Thyroid gland (tissue), 4 donors: ENCODE measurements at regions not wholly inside any gene's neighbourhood (a gene's known extent, or its start where the extent isn't known, plus 50 kb on each side); places are given as distances from the start of the nearest gene placed in this dataset.

ENCODE experiments used
- DNase-seq, 2 donors: peaks; one replicate each; pipeline ENCODE4 v3.0.0-alpha.2; 2019
- H3K27ac ChIP-seq, 3 donors: fragments of 200-600 bp; sonication (generic); 1 replicate in 2 of 3; 2 replicates in 1 of 3; pipeline ENCODE4 v1.5.1; 2016 to 2019; ENCODE audit warnings: mild to moderate bottlenecking in 1 of 3, moderate library complexity in 1 of 3
- H3K27me3 ChIP-seq: fragments of 200-600 bp; sonication (generic); one replicate; pipeline ENCODE4 v1.5.1; 2019
- H3K36me3 ChIP-seq, 2 donors: fragments of 200-600 bp; sonication (generic); one replicate each; pipeline ENCODE4 v1.5.1; 2016 to 2019
- H3K4me1 ChIP-seq, 2 donors: fragments of 200-600 bp; sonication (generic); one replicate each; pipeline ENCODE4 v1.5.1; 2017 to 2019
- H3K4me3 ChIP-seq, 3 donors: fragments of 200-600 bp; sonication (generic); replicated peaks in 1 of 3; 1 replicate in 2 of 3; 2 replicates in 1 of 3; pipeline ENCODE4 v1.5.1; 2016; ENCODE audit warnings: mild to moderate bottlenecking in 1 of 3
- H3K9me3 ChIP-seq: fragments of 200-600 bp; sonication (generic); one replicate; pipeline ENCODE4 v1.5.1; 2017
- POLR2A ChIP-seq, 2 donors: fragments of 450-650 bp; IDR thresholded peaks; one replicate each; pipeline ENCODE4 v1.6.1; 2017; ENCODE audit warnings: antibody characterized with exemption in 2 of 2, mild to moderate bottlenecking in 2 of 2, moderate library complexity in 1 of 2
- WGBS, 2 donors: methylation state at CpG; one replicate each; pipeline ENCODE4 v1.1.5; 2017; 5-methylcytosine and 5-hydroxymethylcytosine counted together
- intact Hi-C: fragments of 100-400 bp; cut with DNase I; formaldehyde crosslinking; loops from one replicate; pipeline ENCODE4 v1.15.1; 2023
- TF ChIP-seq, protein P1 (sequence below), 6 experiments: fragments of 200-600 bp in 3 of 6; fragments of 450-650 bp in 3 of 6; sonication (generic) in 3 of 6; IDR thresholded peaks; one replicate each; pipeline ENCODE4 v1.5.1; 2016 to 2019; ENCODE audit warnings: antibody characterized with exemption in 6 of 6, mild to moderate bottlenecking in 2 of 6, inconsistent platforms in 1 of 6, moderate library complexity in 1 of 6

DNA sequence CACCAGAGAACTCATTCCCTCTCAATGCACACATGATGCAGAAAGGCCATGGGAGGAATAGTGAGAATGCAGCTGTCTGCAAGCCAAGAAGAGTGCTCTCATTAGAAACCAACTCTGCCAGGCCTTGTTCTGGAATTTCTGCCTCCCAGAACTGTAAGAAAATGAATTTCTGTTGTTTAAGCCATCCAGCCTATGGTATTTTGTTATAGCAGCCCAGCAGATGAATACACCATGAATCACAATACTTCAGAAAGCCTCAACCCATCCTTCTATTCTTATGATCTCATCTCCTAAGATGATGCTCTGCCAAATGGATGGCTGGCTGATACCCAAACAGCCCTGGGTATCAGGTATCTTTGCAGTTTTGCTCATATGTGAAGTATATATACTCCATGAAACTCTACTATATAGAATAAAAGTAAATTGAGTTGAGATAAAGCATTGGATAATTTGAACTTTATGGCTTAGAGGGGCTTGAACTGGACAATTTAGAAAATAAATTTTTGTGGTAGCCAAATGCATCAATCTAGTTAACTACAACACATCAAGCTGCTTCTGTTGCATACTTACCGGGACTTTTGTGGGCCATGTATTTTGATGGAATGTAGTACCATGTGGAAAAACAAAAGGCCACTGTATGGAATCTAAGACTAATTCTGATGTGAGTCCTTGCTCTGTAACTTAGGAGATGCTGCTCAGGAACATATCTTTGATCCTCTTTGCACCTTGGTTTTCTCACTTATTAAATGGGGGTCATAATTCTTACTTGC is 245.9 kb downstream of the HS3ST1 start:
- Histone ChIP-seq H3K4me3 (no peak overlapping the region), H3K4me1 (no peaks in the 10 kb centered on the region), H3K9me3 (no peaks in the 10 kb centered on the region), H3K36me3 (no peaks in the 10 kb centered on the region), H3K27ac (no peak overlapping the region), H3K27me3 (no peaks in the 10 kb centered on the region)
- TF ChIP-seq, protein P1, sequence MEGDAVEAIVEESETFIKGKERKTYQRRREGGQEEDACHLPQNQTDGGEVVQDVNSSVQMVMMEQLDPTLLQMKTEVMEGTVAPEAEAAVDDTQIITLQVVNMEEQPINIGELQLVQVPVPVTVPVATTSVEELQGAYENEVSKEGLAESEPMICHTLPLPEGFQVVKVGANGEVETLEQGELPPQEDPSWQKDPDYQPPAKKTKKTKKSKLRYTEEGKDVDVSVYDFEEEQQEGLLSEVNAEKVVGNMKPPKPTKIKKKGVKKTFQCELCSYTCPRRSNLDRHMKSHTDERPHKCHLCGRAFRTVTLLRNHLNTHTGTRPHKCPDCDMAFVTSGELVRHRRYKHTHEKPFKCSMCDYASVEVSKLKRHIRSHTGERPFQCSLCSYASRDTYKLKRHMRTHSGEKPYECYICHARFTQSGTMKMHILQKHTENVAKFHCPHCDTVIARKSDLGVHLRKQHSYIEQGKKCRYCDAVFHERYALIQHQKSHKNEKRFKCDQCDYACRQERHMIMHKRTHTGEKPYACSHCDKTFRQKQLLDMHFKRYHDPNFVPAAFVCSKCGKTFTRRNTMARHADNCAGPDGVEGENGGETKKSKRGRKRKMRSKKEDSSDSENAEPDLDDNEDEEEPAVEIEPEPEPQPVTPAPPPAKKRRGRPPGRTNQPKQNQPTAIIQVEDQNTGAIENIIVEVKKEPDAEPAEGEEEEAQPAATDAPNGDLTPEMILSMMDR (IDR thresholded peaks at IDR 0.05), result no peak
- TF ChIP-seq POLR2A (IDR thresholded peaks at IDR 0.05), result no peak
- intact Hi-C loops, result no loop called here
- WGBS, 2 donors, result 93 to 95% methylated on average over 1 of the region's 1 CpG
- no peak for DNase-seq

DNA sequence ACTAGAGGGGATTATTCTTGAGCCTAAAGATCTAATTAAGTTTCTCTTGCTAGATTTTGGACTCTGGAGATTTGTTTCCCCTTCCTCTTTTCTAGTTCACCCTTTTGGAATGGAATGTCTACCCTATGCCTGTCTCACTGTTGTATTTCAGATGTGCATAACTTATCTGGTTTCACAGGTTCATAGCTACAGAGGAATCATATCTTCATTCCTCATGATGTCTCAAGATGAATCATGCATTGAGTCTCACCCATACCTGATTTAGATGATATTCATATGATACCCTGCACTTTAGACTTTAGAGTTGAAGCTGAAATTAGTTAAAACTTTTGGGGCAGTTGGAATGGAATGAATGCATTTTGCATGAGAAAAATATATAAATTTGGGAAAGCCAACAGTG is 246.7 kb downstream of the HS3ST1 start:
- TF ChIP-seq, protein P1 (IDR thresholded peaks at IDR 0.05), result no peak
- TF ChIP-seq POLR2A (IDR thresholded peaks at IDR 0.05), result no peak
- no peak for DNase-seq
- intact Hi-C loops, result no loop called here

DNA sequence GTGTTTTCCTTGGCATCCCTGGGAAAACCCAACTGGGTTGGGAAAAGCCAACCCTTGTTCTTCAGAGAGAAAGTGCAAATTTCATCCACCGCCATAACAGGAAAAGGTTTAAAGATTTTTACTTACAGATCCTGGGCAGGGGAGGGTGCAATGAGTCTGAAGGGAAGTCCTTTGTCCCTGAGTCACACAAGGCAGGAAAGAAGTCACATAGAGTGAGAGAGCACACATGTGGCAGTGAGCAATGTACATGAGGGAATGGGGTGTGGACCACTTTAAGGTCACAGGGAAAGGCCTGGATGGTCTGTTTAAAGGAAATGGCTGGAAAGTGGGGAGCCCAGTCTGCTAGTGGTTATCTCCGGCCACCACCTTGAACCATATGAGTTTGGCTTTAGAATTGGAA is 248.9 kb downstream of the HS3ST1 start:
- Histone ChIP-seq H3K4me1 (no peaks in the 10 kb centered on the region), H3K27me3 (no peaks in the 10 kb centered on the region), H3K36me3 (no peaks in the 10 kb centered on the region), H3K9me3 (no peaks in the 10 kb centered on the region), H3K27ac (no peak overlapping the region), H3K4me3 (no peak overlapping the region)
- intact Hi-C loops, result no loop called here
- no peak for DNase-seq
- 89 to 98% methylated on average over 2 of the region's 2 CpGs for WGBS, 2 donors
- TF ChIP-seq, protein P1 (IDR thresholded peaks at IDR 0.05), result no peak

More for the DNA sequence above, 246.7 kb downstream of the HS3ST1 start:
- Histone ChIP-seq H3K27me3 (no peaks in the 10 kb centered on the region), H3K4me3 (no peak overlapping the region), H3K36me3 (no peaks in the 10 kb centered on the region), H3K27ac (no peak overlapping the region), H3K9me3 (no peaks in the 10 kb centered on the region), H3K4me1 (no peaks in the 10 kb centered on the region)

DNA sequence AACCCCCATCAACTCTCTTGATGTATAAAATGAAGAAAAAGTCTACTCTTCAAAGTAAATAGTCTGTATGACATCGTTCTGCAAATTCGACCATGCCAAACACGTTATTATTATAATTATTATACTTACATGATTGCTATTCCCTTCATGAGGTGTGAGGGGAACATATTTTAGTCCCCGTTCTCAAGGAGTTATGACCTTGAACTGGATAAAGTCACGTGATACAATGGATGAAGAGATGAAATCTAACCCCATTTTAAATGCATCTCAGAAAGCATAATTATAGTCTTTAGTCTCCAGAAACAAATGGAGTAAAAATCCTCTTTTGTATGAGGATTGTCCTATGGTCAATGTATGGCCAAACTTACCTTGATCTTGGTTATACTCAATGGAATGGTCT is 250.3 kb downstream of the HS3ST1 start:
- intact Hi-C loops, result no loop called here
- no peaks in the 10 kb centered on the region for H3K27me3 ChIP-seq
- H3K27ac ChIP-seq, result no peak overlapping the region
- no peaks in the 10 kb centered on the region for H3K4me1 ChIP-seq
- no peak for DNase-seq
- TF ChIP-seq, protein P1 (IDR thresholded peaks at IDR 0.05), result no peak
- TF ChIP-seq POLR2A (IDR thresholded peaks at IDR 0.05), result no peak
- H3K9me3 ChIP-seq, result no peaks in the 10 kb centered on the region
- no peak overlapping the region for H3K4me3 ChIP-seq
- H3K36me3 ChIP-seq, result no peaks in the 10 kb centered on the region
- 86 to 88% methylated on average over 5 of the region's 5 CpGs for WGBS, 2 donors

DNA sequence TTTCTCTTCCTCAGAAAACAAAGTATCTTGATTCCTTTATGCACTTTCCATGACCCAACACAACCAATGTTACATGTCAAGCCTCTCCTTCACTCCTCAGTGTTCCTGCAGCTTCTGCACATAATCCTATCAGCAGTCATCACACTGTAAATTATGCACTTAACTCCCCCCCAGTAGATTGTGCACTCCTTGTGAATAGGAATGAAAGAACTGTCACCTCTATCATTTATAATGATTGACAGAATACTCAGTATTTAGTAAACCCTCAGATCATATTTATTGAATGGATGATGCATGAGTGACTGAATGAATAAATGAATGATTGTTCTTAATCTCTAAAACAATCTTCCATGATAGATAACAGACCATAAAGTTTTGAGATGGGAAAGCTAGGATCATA is 253.3 kb downstream of the HS3ST1 start:
- intact Hi-C loops, result no loop called here

More for the DNA sequence above, 253.3 kb downstream of the HS3ST1 start:
- no peaks in the 10 kb centered on the region for H3K36me3 ChIP-seq
- H3K4me1 ChIP-seq, result no peaks in the 10 kb centered on the region
- TF ChIP-seq POLR2A (IDR thresholded peaks at IDR 0.05), result no peak
- TF ChIP-seq, protein P1 (IDR thresholded peaks at IDR 0.05), result no peak
- DNase-seq, result no peak
- no peak overlapping the region for H3K27ac ChIP-seq
- H3K4me3 ChIP-seq, result no peak overlapping the region
- H3K27me3 ChIP-seq, result no peaks in the 10 kb centered on the region
- H3K9me3 ChIP-seq, result no peaks in the 10 kb centered on the region
